ENCODE measurements at regions not wholly inside any gene's neighbourhood (a gene's known extent, or its start where the extent isn't known, plus 50 kb on each side); places are given as distances from the start of the nearest gene placed in this dataset.

- H3K36me3 Mint-ChIP-seq (ENCODE audit: insufficient read depth): no peaks in the 10 kb centered on the region
- H3K9me3 Mint-ChIP-seq (ENCODE audit: low read depth): no peaks in the 10 kb centered on the region
- no peak overlapping the region for H3K4me3 Mint-ChIP-seq (ENCODE audit: low read depth)
- peaks cover 1% of the 10 kb centered on the region for H3K4me1 Mint-ChIP-seq (ENCODE audit: low read depth)
- TF ChIP-seq CTCF (IDR thresholded peaks at IDR 0.05; ENCODE audit: unreplicated experiment): no peak
- no peak overlapping the region for H3K27ac Mint-ChIP-seq
- peaks cover 31% of the 10 kb centered on the region for H3K27me3 Mint-ChIP-seq
- no peak for DNase-seq (ENCODE audit: low spot score, unreplicated experiment)
These were observed 91.5 kb upstream of the BHLHE23 start for GRCh38 chr20:63098195-63098810.

GRCh38 chr20:63097336-63097831, 90.6 kb upstream of the BHLHE23 start:
- no peaks in the 10 kb centered on the region for H3K9me3 Mint-ChIP-seq (ENCODE audit: low read depth)
- no peak overlapping the region for H3K4me3 Mint-ChIP-seq (ENCODE audit: low read depth)
- no peak for TF ChIP-seq CTCF (IDR thresholded peaks at IDR 0.05; ENCODE audit: unreplicated experiment)
- no peaks in the 10 kb centered on the region for H3K36me3 Mint-ChIP-seq (ENCODE audit: insufficient read depth)
- H3K27ac Mint-ChIP-seq: no peak overlapping the region
- H3K27me3 Mint-ChIP-seq: peaks cover 37% of the 10 kb centered on the region
- H3K4me1 Mint-ChIP-seq (ENCODE audit: low read depth): peaks cover 1% of the 10 kb centered on the region
- DNase-seq (ENCODE audit: low spot score, unreplicated experiment): no peak

- H3K27ac Mint-ChIP-seq: no peak overlapping the region
- no peak for DNase-seq (ENCODE audit: low spot score, unreplicated experiment)
- no peaks in the 10 kb centered on the region for H3K4me1 Mint-ChIP-seq (ENCODE audit: low read depth)
- peaks cover 34% of the 10 kb centered on the region for H3K27me3 Mint-ChIP-seq
- TF ChIP-seq CTCF (IDR thresholded peaks at IDR 0.05; ENCODE audit: unreplicated experiment): no peak
- no peaks in the 10 kb centered on the region for H3K36me3 Mint-ChIP-seq (ENCODE audit: insufficient read depth)
- H3K4me3 Mint-ChIP-seq (ENCODE audit: low read depth): no peak overlapping the region
- no peaks in the 10 kb centered on the region for H3K9me3 Mint-ChIP-seq (ENCODE audit: low read depth)
These were observed 90.0 kb upstream of the BHLHE23 start for GRCh38 chr20:63096681-63097335.

- no peak for TF ChIP-seq CTCF (IDR thresholded peaks at IDR 0.05; ENCODE audit: unreplicated experiment)
- Mint-ChIP-seq H3K27me3 (peaks cover 32% of the 10 kb centered on the region), H3K36me3 (ENCODE audit: insufficient read depth) (no peaks in the 10 kb centered on the region), H3K27ac (no peak overlapping the region), H3K4me1 (ENCODE audit: low read depth) (no peaks in the 10 kb centered on the region), H3K4me3 (ENCODE audit: low read depth) (no peak overlapping the region), H3K9me3 (ENCODE audit: low read depth) (no peaks in the 10 kb centered on the region)
- no peak for DNase-seq (ENCODE audit: low spot score, unreplicated experiment)
These were observed 89.2 kb upstream of the BHLHE23 start for GRCh38 chr20:63095718-63096654.

Measured in progenitor cell of endocrine pancreas (in vitro differentiated cells).